Right renal pelvis (tissue), 4 donors: ENCODE measurements at regions not wholly inside any gene's neighbourhood (a gene's known extent, or its start where the extent isn't known, plus 50 kb on each side); places are given as distances from the start of the nearest gene placed in this dataset.
"Not testable (repeated sequence)": the region's sequence is repeated elsewhere in the genome, so short reads cannot be mapped to it uniquely, and the experiment has no call there.

Experiments
- DNase-seq, 4 donors: peaks; one replicate each; pipeline ENCODE4 v3.0.0-alpha.2; 2013; ENCODE audit warnings: low read depth in 4 of 4, low spot score in 3 of 4, missing footprints in 1 of 4

DNA sequence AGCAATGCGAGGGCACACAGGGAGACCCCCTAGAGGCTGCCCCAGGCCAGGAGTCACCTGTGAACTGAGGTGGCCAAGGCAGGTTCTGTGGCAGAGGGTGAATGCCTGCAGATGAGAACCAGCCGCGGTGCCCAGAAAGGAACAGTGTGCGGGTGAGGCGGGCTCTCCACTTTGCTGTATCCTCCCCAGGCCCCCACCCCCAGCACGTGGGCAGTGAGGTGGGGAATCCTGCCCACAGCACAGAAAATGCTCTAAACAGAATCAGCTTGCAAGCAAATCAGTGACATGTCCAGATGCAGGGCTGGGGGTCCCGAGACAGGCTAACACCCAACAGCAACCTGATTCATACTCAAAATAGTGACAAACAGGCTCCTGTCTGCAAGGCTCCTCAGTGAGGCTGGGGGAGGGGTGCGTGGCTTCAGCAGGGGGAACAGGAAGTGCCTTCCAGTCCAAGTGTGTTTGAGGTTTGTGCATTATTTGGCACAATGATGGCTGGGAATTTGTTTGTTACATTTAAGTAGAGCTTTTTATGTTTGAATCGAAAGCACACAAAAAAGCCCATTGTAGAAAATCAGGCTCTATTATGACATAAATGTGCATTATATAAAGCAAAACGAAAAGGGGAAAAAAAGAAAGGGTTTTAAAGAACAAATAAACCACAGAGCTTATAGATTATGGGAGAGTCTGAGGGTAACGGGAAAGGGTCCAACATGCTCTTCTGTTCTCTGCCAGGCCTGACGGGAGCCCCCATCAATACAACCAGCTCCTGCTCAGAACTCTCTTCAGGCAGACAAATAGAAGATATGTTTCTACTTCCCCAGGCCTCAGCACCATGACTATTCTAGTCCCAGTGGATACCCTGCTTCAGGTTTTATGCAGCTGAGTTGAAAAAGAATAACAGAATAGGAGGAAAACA lies 201.3 kb downstream of the HSD17B3 start:
- DNase-seq = no peak

DNA sequence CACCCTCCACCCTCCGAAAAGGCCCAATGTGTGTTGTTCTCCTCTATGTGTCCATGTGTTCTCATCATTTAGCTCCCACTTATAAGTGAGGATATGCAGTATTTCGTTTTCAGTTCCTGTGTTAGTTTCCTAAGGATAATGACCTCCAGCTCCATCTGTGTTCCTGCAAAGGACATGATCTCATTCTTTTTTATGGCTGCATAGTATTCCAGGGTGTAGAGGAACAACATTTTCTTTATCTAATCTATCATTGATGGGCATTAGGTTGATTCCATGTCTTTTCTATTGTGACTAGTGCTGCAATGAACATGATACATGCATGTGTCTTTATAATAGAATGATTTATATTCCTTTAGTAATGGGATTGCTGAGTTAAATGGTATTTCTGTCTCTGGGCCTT lies 211.3 kb downstream of the HSD17B3 start:
- DNase-seq = not testable (repeated sequence)

DNA sequence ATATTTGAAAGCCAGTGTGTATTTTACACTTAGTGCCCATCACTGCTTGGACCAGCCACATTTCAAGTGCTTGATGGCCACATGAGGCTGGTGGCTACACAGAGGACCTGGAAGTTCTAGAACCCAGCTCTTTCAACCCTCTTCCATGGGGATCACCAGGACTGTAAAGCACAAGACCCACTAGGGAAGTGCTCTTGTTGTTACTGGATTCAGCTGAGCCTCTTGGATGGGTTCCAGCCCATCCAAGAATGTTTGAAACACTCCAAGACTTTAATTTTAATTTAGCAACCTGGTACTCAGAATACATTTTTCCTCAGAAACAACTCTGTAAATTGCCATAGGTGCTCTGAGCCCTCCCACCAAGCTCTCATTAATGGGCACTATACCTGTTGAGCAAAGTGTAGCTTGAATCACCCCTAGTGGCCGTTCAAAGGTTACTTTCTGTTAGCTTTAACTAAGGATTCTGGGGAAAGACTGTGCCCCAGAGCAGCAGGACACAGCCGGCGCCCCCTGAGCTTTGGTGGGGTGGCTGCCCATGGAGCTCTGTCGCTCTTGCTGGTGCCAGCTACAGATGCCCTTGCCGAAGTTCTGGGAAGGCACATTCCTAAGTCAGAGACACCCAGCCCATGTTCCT lies 212.4 kb downstream of the HSD17B3 start:
- DNase-seq = no peak

DNA sequence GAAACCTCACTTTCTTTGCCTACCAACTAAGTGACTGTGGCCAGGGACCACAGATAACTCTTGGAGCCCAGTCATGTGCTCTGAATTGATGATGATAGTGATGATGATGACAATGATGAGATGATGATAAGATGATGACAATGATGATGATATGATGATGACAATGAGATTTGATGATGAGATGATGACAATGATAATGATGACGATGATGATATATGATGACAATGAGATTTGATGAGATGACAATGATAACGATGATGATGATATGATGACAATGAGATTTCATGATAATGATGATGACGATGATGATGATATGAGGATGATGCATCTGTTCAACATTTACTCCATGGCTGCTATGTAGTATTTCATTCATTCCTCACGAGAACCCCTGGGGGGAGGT lies 213.0 kb downstream of the ERCC6L2 start:
- no peak for DNase-seq

DNA sequence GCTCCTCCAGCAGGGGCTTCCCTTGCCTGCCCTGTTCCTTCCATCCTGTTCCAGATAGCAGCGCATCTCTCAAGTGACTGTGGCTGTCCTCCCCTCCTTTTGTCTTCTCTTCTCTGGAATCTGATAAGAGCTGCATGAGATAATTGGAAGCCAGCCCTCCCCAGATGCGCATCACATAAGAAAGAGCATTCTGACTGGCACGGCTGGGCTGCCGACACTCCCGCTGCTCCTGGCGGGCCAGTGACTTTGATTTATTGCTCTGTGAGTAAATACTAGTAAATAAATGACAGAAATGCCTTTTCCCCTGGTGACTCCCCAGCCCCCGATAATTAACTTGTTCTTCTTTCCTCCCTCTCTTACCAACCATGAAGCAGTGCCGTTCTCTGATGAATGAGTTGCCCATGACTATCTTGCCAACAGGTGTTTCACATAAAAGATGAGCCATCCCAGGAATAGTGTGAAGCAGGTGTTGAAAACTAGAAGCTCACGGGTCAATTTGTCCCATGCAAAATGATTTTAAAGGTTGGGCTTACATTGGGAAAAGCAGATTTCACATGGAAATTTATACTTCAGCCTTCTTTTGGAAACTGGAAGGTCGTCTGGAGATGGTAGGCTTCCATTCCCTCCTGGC lies 212.3 kb downstream of the ERCC6L2 start:
- DNase-seq = peak in 2 of 4 donors; percentile 55 to 67

DNA sequence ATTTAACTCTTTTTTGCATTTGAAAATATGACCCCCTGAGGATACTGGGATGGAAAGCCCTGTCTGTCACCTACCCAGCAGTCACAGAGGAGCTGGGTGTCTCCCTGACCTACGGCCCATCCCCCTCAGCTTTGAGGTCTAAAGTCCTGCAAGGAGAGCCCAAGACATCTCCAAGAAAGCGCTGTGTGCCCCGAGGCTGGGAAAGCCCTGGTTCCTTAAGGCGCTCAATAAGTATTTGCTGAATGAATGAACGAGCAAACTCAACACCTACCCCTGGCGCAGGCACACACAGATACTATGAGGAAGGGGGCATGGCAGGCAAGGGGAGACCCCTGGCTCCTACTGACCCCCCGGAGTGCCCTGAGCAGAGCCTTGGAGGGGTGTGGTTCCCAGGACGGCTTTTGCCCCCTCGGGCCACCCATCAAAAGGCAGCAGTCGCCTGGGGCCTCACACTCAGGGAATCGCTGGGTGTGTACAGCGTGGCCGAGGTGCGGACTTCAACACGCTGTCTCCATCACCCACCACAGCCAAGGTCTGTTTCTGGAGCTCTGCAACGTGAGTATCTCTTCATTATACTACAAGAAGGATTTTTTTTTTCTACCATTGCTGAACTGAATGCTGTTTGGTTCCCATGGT lies 211.6 kb downstream of the ERCC6L2 start:
- no peak for DNase-seq

DNA sequence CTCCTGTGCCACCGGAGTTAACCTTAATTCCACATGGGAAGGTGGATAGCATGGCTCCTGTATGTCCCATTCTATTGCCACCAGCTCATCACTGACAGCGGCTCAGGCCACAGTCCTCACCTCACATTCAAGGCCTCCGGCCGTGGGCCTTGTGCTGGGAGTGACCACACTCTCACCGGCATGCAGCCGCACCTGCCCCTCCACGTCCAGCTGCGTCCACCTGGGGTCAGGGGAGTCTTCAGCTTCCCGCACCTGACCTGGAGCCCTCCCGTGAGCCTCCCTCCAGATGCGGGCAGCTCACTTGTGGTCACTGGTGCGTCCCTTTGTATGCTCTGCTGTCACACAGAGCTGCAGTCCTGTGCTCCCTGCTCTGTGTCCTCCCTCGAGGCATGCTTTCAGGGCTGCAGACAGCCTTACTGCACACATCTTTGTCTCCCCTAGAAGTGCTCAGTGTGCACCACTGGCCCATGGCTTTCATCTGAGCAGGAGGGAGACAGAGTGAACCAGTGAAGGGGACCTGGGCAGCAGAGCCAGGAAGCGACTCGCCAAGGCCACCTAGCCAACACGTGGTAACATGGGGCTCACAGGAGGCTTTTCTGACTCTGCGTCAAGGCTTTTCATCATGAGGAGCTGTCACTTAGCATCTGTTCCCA lies 210.1 kb downstream of the ERCC6L2 start:
- no peak for DNase-seq

DNA sequence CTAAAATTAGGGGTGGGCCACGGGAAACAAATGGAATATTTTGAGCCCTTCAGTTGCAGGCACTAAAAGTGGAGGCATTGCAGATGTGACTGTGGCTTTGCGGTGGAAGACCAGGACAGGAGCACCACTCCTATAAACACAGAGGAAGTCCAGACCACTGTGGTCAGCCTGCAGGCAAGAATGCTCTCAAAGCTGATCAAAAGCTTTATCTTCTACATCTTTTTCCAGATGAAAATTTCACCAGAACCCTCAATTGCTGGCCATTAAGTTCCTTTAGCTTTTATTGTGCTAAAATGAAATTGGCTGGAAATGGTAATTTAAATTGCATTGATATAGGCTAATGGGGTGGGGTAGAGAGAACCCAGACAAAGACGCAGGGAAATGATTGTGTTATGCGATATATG lies 208.8 kb downstream of the ERCC6L2 start:
- DNase-seq = peak in 1 of 4 donors; percentile 40

DNA sequence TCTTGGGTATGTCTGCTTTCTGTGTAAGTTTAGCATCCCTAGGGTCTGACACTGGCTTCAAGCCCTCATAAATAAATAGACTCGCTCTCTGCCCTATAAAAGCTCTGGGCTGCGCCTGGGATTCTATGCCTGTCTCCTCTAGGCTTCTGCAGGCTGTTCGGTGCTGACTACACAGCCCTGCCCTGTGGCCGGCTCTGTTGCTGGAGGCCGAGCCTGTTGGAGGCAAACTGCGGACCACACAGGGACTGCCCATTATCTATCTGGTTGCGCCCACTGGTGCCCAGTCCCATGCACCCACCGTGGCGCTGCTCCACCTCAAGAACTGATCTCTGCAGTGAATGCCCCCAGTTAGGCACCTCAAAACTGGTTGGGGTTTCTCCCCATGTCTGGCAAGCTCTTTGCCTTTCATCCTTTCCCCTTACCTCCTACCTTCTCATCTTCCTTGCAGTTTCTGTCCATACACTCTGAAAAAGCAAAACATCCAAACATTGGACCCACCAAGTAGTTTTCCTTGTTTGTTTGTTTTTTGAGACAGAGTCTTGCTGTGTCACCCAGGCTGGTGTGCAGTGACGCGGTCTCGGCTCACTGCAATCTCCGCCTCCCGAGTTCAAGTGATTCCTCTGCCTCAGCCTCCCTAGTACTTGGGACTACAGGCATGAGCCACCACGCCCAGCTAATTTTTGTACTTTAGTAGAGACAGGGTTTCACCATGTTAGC lies 207.2 kb downstream of the ERCC6L2 start:
- DNase-seq = no peak

DNA sequence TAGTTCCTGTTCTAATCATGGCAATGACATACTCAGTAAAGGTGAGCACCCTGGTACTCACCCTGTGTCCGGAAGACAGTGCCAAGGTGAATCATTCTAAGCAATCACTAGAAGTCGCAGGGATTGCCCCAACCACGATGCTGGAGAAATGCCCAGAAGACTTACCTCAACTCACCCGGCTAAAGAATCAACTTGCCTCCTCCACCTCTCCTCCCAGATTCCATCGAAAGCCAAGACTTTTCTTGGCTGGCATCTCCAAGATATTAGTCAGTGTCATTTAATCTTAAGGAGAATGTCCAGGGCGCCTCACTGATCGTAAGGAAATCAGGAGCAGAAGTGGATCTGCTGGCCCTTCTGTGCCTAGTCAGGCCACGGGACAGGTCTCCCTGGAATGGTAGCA lies 204.9 kb downstream of the ERCC6L2 start:
- no peak for DNase-seq

DNA sequence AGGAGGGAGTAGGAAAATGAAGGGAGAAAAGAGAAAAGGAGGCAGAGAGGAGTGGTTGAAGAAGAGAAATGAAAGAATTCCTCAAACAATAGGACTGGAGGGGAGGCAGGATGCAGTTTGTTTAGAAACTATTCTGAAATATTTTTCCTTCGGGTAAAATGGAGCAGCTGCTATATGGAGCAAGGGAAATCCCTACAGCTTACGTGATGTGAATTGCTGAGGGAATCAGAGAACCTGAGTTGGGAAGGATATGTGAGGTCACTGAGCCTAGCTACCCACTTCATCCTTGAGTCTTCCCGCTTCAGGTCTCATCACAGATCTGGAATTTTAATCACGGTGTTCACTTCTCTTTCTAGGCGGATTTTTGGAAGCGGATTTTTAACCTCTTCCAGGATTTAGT lies 204.3 kb downstream of the ERCC6L2 start:
- DNase-seq = no peak

DNA sequence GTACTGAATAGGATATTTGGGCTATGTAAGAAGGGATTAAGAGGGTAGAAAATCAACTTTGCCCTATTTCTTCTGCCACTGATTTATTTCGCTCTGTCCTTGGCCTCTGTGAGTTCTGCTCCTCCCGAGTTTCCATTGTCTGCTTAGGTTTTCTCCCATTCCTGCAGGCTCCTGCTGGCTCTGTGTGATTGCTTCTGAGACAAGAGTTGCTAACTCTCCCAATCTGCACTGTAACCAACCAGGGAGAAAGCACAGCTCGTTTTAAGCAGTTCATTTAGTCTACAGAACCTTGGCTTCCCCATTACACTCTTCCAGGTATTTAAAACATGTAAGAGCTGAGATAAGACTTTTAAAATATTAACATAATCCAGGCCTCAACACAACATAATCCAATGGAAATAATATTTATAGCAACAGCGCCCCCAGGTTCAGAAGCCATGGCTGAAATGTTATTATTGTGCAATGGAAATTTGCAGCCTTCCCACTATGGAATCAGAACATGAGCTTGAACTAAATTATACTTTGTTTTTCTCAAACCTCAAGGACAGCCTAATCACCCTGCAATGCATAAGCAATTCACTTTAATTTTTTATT lies 203.5 kb downstream of the ERCC6L2 start:
- no peak for DNase-seq

DNA sequence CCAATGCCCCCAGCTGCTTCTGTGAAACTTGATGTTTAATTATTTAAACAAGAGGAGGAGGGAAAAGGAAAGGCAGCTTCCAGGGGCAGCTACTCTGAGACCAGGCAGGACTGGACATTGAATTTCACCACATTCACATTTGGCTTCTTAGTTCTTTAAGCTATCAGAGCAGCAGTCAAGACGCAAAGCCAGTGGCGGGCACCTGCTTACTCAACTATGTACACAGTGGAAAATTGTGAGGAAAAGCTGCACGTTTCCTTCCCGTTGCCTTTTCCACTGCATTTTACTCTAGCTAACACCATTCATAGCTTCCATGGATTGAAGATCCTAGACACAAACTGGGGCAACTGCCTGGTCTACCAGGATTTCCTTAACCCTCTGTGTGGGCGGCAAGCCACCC lies 200.3 kb downstream of the ERCC6L2 start:
- DNase-seq = no peak

DNA sequence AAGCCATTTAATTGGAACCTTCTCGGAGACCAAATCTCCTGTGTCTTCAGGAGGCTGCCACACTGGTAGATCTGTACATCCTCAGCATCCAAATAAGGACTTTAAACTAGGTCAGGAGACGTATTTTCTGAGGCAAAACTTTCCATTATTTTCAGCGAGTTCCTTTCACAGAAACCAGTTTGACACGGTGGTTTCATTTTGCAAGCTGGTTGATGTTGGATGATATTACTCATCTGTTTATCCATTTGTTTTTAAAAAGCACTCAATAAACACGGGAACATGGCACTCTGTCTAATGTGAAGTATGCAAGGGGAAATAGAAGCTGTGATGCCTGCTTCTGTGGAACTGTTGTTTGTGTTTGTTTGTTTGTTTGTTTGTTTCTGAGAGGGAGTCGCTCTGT lies 199.6 kb downstream of the ERCC6L2 start:
- DNase-seq = no peak

DNA sequence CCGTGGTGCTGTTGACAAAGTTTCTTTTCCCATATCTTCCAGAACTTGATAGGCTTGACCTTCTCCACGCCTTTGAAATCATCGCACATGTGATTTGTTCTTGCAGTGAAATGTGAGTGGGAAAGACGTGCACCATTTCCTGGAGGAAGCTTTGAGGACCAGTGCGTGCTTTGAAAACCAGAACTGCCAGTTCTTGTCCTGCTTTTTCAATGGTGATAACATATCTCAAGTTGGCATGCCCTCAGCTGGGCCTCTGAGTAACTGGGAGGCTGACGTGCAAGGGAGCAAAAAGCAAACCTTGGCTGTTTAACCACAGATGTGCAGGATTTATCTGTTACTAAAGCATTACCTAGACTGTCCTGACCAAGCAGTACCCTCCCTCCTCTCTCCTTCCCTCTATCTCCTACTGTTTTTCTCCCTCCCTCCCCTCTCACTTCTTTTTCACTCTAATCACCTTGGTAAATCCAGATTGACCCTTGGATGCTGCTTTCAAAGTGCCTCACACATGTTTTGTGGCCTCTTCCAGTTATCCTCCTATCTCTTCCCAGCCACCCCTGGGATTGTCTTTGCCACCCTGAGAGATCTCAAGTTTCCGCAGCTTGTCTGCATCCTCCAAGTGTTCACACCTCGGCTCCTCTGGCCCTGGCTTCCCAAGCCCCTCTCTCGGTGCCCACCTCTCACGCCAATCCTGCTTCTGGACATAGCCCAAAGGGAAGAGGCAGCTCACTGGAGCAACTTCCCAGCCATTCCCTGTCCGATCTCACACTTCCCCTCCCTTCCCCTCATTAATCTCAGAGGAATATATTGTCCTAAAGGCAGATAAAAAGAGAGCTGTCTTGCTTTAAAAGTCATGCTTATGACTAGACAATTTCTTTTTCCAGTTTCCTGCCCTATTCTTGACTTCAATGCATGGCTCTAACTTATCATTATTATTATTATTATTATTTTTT lies 198.3 kb downstream of the ERCC6L2 start:
- DNase-seq = no peak

DNA sequence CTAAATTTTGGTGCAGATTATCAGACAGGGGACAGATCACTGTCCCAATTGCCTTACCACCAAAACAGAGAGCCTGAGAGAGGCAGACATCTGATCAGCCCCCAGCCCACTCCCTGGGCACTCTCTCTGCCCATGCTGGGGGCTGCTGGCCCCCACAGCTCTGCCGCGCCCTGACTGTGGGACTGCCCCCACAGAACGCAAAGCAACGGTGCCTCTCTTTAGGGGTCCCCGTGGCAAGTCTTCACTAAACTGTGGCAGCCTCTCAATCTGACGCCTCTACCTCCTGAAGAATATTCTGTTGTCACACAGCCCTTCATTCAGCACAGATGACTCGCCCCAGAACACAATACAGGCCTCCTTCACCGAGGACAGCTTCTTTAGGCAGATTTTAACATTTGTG lies 197.4 kb downstream of the ERCC6L2 start:
- DNase-seq = no peak

DNA sequence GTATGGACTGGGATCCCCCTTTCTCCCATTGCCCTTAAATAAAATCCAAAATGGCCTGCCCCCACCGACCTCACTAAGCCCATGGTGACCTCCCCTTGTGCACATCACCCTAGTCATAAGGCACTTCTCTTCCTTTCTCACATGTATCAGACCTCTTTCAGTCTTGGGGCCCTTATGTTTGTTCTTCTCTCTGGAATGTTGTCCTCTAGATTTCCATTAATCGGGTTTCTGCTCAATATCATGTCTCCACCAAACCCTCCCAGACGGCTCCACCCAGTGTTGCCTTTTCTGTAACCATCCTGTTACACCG lies 196.3 kb downstream of the ERCC6L2 start:
- no peak for DNase-seq

DNA sequence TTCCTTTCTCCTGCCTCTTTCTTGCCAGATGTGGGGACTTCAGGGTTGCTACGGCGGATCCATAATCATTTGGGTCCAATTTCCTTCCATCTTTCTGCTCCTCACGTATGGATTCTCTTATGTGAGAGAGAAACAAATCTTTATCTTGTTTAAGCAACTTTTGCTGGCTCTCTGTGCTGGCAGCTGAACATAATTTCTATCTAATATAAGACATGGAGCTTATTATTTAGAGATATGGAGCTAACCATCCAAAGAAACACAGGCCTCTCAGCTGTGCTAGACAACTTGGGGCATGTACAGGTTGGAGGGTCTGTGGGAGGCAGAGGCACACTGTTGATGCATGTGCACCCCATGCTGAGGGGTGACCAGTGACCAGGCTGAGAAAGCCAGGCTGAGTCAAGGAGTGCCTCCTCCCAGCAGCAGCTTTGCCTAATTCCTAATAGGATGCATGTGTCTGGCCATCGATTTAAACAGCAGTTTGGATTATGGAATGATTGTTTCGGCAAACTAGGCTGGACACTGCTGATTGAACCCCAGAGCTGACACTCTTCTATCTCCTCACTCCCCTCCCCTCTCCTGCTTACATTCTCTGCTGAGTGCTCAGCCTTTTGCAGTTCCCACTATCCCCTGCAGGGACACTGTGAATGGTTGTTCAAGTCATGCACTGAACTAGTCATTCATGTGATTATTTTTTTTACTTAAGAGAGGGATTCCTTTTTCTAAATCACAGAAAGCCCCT lies 195.8 kb downstream of the ERCC6L2 start:
- no peak for DNase-seq
